ENCODE measurements at regions not wholly inside any gene's neighbourhood (a gene's known extent, or its start where the extent isn't known, plus 50 kb on each side); places are given as distances from the start of the nearest gene placed in this dataset.

- Histone ChIP-seq H3K36me3 (ENCODE audit: control insufficient read depth, insufficient read depth, low read length) (no peaks in the 10 kb centered on the region), H3K9me3 (ENCODE audit: control insufficient read depth, insufficient read depth, low read length) (no peaks in the 10 kb centered on the region), H3K4me3 (ENCODE audit: low read length) (no peak overlapping the region), H3K27me3 (ENCODE audit: control insufficient read depth, insufficient read depth, low read length) (no peaks in the 10 kb centered on the region), H3K27ac (ENCODE audit: low read length) (no peak overlapping the region), H3K4me1 (ENCODE audit: control insufficient read depth, insufficient read depth, low read length) (no peaks in the 10 kb centered on the region)
- H3K4me3 Mint-ChIP-seq: no peak overlapping the region
- H3K27me3 Mint-ChIP-seq (ENCODE audit: low read depth in 2 of 2): peaks cover 0 to 20% of the 10 kb centered on the region in 2 donors
- no peak for DNase-seq
- no peaks in the 10 kb centered on the region for H3K4me1 Mint-ChIP-seq
- no peaks in the 10 kb centered on the region for H3K36me3 Mint-ChIP-seq
- no peaks in the 10 kb centered on the region for H3K9me3 Mint-ChIP-seq
- TF ChIP-seq, protein P1, sequence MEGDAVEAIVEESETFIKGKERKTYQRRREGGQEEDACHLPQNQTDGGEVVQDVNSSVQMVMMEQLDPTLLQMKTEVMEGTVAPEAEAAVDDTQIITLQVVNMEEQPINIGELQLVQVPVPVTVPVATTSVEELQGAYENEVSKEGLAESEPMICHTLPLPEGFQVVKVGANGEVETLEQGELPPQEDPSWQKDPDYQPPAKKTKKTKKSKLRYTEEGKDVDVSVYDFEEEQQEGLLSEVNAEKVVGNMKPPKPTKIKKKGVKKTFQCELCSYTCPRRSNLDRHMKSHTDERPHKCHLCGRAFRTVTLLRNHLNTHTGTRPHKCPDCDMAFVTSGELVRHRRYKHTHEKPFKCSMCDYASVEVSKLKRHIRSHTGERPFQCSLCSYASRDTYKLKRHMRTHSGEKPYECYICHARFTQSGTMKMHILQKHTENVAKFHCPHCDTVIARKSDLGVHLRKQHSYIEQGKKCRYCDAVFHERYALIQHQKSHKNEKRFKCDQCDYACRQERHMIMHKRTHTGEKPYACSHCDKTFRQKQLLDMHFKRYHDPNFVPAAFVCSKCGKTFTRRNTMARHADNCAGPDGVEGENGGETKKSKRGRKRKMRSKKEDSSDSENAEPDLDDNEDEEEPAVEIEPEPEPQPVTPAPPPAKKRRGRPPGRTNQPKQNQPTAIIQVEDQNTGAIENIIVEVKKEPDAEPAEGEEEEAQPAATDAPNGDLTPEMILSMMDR (IDR thresholded peaks at IDR 0.05): no peak
- H3K27ac Mint-ChIP-seq: no peak overlapping the region
- ATAC-seq: no peak
- 75% methylated on average over 5 of the region's 5 CpGs for WGBS (ENCODE audit: insufficient coverage)
- intact Hi-C loops (cut with micrococcal nuclease): no loop called here
Observed at GRCh38 chr10:10545771-10546170, 471.9 kb upstream of the CELF2 start.

DNA sequence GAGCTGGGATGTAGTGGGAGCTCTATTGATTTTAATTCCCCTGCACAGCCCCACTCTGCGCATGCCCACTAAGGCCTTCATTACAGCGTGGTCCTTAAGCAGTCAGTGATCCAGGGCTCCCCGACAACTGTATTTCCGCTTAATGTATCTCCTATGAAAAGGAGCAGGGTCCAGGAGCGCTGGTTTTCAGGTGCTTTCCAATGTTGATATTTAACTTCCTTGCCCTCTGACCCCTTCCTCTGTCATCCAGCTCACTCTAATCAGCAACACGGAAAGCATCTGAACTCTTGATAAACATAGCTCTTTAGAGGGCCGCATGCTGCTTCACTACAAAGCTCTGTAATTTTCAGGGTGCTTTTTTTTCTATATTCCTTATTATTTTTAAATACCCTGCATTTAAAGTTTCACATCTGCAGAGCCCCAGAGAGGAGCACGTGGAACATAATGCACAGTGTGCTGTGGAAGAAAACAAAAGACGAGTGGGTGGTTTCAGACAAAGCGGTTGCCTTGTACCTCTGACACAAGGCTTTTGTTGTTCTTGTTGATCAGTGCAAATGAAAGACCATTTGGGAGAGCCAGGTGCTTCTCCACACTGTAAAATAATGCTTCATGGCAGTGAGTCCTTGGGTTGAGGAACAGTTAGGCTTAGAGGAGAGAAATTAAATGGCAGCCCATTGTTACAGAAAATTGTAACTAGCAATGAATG, 465.9 kb upstream of the CELF2 start:
- H3K36me3 Mint-ChIP-seq: no peaks in the 10 kb centered on the region
- Histone ChIP-seq H3K36me3 (ENCODE audit: control insufficient read depth, insufficient read depth, low read length) (no peaks in the 10 kb centered on the region), H3K4me3 (ENCODE audit: low read length) (no peak overlapping the region), H3K27me3 (ENCODE audit: control insufficient read depth, insufficient read depth, low read length) (no peaks in the 10 kb centered on the region), H3K9me3 (ENCODE audit: control insufficient read depth, insufficient read depth, low read length) (no peaks in the 10 kb centered on the region), H3K4me1 (ENCODE audit: control insufficient read depth, insufficient read depth, low read length) (no peaks in the 10 kb centered on the region), H3K27ac (ENCODE audit: low read length) (no peak overlapping the region)
- 86% methylated on average over 10 of the region's 10 CpGs for WGBS (ENCODE audit: insufficient coverage)
- DNase-seq (no peak), ATAC-seq (no peak)
- TF ChIP-seq, protein P1 (IDR thresholded peaks at IDR 0.05): no peak
- no peaks in the 10 kb centered on the region for H3K27me3 Mint-ChIP-seq (ENCODE audit: low read depth in 2 of 2)
- H3K27ac Mint-ChIP-seq: no peak overlapping the region
- H3K4me3 Mint-ChIP-seq: no peak overlapping the region
- intact Hi-C loops (cut with micrococcal nuclease): no loop called here
- H3K4me1 Mint-ChIP-seq: no peaks in the 10 kb centered on the region
- no peaks in the 10 kb centered on the region for H3K9me3 Mint-ChIP-seq

DNA sequence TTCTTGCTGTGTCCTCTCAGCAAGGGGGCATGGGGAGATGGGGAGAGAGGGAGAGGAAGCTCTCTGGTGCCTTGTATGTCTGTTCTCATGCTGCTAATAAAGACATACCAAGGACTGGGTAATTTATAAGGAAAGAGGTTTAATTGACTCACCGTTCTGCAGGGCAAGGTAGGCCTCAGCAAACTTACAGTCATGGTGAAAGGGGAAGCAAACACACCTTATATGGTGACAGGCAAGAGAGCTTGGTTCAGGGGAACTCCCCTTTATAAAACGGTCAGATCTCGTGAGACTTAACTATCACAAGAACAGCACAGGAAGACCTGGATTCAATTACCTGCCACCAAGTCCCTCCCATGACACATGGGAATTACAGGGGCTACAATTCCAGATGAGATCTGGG, 464.7 kb upstream of the CELF2 start:
- no peak for ATAC-seq
- H3K9me3 ChIP-seq (ENCODE audit: control insufficient read depth, insufficient read depth, low read length): no peaks in the 10 kb centered on the region

More for the DNA sequence above, 464.7 kb upstream of the CELF2 start:
- Histone ChIP-seq H3K36me3 (ENCODE audit: control insufficient read depth, insufficient read depth, low read length) (no peaks in the 10 kb centered on the region), H3K4me1 (ENCODE audit: control insufficient read depth, insufficient read depth, low read length) (no peaks in the 10 kb centered on the region), H3K27ac (ENCODE audit: low read length) (no peak overlapping the region), H3K27me3 (ENCODE audit: control insufficient read depth, insufficient read depth, low read length) (no peaks in the 10 kb centered on the region), H3K4me3 (ENCODE audit: low read length) (no peak overlapping the region)
- Mint-ChIP-seq H3K4me1 (no peaks in the 10 kb centered on the region), H3K4me3 (no peak overlapping the region), H3K9me3 (no peaks in the 10 kb centered on the region), H3K27ac (no peak overlapping the region), H3K36me3 (no peaks in the 10 kb centered on the region), H3K27me3 (ENCODE audit: low read depth in 2 of 2) (no peaks in the 10 kb centered on the region)
- intact Hi-C loops (cut with micrococcal nuclease): no loop called here
- WGBS (ENCODE audit: insufficient coverage): 63% methylated on average over 3 of the region's 3 CpGs
- no peak for DNase-seq
- TF ChIP-seq, protein P1 (IDR thresholded peaks at IDR 0.05): no peak
